GM12878 (cell line): ENCODE measurements at regions not wholly inside any gene's neighbourhood (a gene's known extent, or its start where the extent isn't known, plus 50 kb on each side); places are given as distances from the start of the nearest gene placed in this dataset.

Experiments used
- ATAC-seq: fragments of 200-7000 bp; cut with Tn5 transposase; 3 replicates; pipeline ENCODE4 v1.9.1; 2020; ENCODE audit warnings: mild to moderate bottlenecking, moderate library complexity
- BruUV-seq: library from RNA; stranded (reverse); fragments of 400-500 nt; replicated peaks from 2 replicates; lab custom pipeline; 2021; lab: Mats Ljungman, UMichigan
- CTCF ChIA-PET: fragments of 300-600 bp; sonication (Branson Sonifier 250); formaldehyde crosslinking; extraction: SDS; loops from one replicate; lab custom pipeline; 2021; ENCODE audit warnings: inconsistent platforms; lab: Yijun Ruan, JAX
- POLR2A ChIA-PET: fragments of 350-600 bp; formaldehyde crosslinking; extraction: SDS; loops from one replicate; lab custom pipeline; 2021; ENCODE audit warnings: inconsistent platforms; lab: Charles Lee
- RAD21 ChIA-PET: fragments of 300-600 bp; sonication (Branson Sonifier 250); formaldehyde crosslinking; loops from one replicate; lab custom pipeline; 2023; ENCODE audit warnings: antibody characterized with exemption; ENCODE audit not compliant: unreplicated experiment; lab: Charles Lee
- SMC1A ChIA-PET: fragments of 300-600 bp; sonication (Branson Sonifier 250); formaldehyde crosslinking; loops from one replicate; lab custom pipeline; 2023; ENCODE audit not compliant: unreplicated experiment, uncharacterized antibody; lab: Charles Lee
- DNase-seq: peaks from one replicate; pipeline ENCODE4 v3.0.0-alpha.2; 2011; ENCODE audit warnings: low read depth, low spot score
- FAIRE-seq: peaks from 3 replicates; lab custom pipeline; 2011; peaks lifted over from hg19 to GRCh38; lab: Jason Lieb, UNC
- H2AFZ ChIP-seq: 2 replicates; pipeline ENCODE4 v1.6.0; 2011; ENCODE audit warnings: low read depth, low read length, control low read depth; ENCODE audit not compliant: control insufficient read depth
- H3K27ac ChIP-seq: 2 replicates; pipeline ENCODE4 v1.5.1; 2011; ENCODE audit warnings: control low read depth; ENCODE audit not compliant: control insufficient read depth, insufficient read depth
- H3K27me3 ChIP-seq, 2 experiments: replicated peaks in 1 of 2; 2 replicates each; pipeline versions ENCODE4 v1.6.0 to v1.6.1; 2011; ENCODE audit warnings: low read length in 1 of 2; ENCODE audit not compliant: control insufficient read depth in 2 of 2, insufficient read depth in 2 of 2
- H3K36me3 ChIP-seq, 2 experiments: 2 replicates each; pipeline ENCODE4 v1.5.1; 2011; ENCODE audit warnings: low read length in 1 of 2; ENCODE audit not compliant: control insufficient read depth in 2 of 2, insufficient read depth in 2 of 2
- H3K4me1 ChIP-seq: 2 replicates; pipeline ENCODE4 v1.6.1; 2011; ENCODE audit warnings: mild to moderate bottlenecking, low read length, moderate library complexity, mixed read lengths; ENCODE audit not compliant: control insufficient read depth, insufficient read depth
- H3K4me2 ChIP-seq: 2 replicates; pipeline ENCODE4 v1.6.0; 2011; ENCODE audit warnings: control low read depth; ENCODE audit not compliant: control insufficient read depth, insufficient read depth
- H3K4me3 ChIP-seq: fragments of 200-600 bp; sonication (generic); 2 replicates; pipeline ENCODE4 v1.5.1; 2016
- H3K79me2 ChIP-seq: 2 replicates; pipeline ENCODE4 v1.6.0; 2011; ENCODE audit warnings: low read length; ENCODE audit not compliant: control insufficient read depth, insufficient read depth
- H3K9ac ChIP-seq: 2 replicates; pipeline ENCODE4 v1.8.0; 2011; ENCODE audit warnings: low read length, control low read depth, mixed read lengths; ENCODE audit not compliant: control insufficient read depth, insufficient read depth
- H3K9me3 ChIP-seq: replicated peaks from 3 replicates; pipeline ENCODE4 v1.5.1; 2011; ENCODE audit warnings: mild to moderate bottlenecking, low read length; ENCODE audit not compliant: control insufficient read depth, insufficient read depth
- H4K20me1 ChIP-seq: 2 replicates; pipeline ENCODE4 v1.6.0; 2011; ENCODE audit not compliant: control insufficient read depth, insufficient read depth
- BCL3 ChIP-seq: IDR thresholded peaks from 2 replicates; pipeline ENCODE4 v1.6.1; 2011; ENCODE audit warnings: borderline replicate concordance, low read depth, mild to moderate bottlenecking, moderate library complexity, low read length; ENCODE audit not compliant: insufficient read depth, poor library complexity, severe bottlenecking
- BMI1 ChIP-seq: fragments of 450-650 bp; IDR thresholded peaks from 2 replicates; pipeline ENCODE4 v1.6.1; 2016; ENCODE audit warnings: mild to moderate bottlenecking, moderate library complexity, borderline replicate concordance
- EZH2 ChIP-seq: IDR thresholded peaks from 2 replicates; pipeline ENCODE4 v1.6.1; 2012; ENCODE audit warnings: low read depth, mild to moderate bottlenecking, control low read depth, inconsistent platforms, low read length, borderline replicate concordance; ENCODE audit not compliant: control insufficient read depth
- FOXK2 ChIP-seq: fragments of 450-650 bp; IDR thresholded peaks from 2 replicates; pipeline ENCODE4 v1.6.1; 2017; ENCODE audit warnings: mild to moderate bottlenecking, moderate library complexity
- NRF1 ChIP-seq: conservative IDR thresholded peaks from 2 replicates; pipeline ENCODE4 v1.6.1; 2011; ENCODE audit warnings: mild to moderate bottlenecking, low read depth, low read length, improper control_type of control experiment
- PAX5 ChIP-seq: IDR thresholded peaks from 2 replicates; pipeline ENCODE4 v1.6.1; 2011; ENCODE audit warnings: low read depth, low read length, borderline replicate concordance
- RCOR1 ChIP-seq: conservative IDR thresholded peaks from 2 replicates; pipeline ENCODE4 v1.6.1; 2012; ENCODE audit warnings: low read depth, low read length, improper control_type of control experiment
- ZNF217 ChIP-seq: fragments of 450-650 bp; IDR thresholded peaks from 2 replicates; pipeline ENCODE4 v1.6.1; 2017; ENCODE audit warnings: antibody characterized with exemption, mild to moderate bottlenecking
- ZNF384 ChIP-seq: IDR thresholded peaks from 2 replicates; pipeline ENCODE4 v1.6.1; 2012; ENCODE audit warnings: low read depth, mild to moderate bottlenecking, low read length, improper control_type of control experiment, borderline replicate concordance
- ZNF622 ChIP-seq: fragments of 450-650 bp; IDR thresholded peaks from 2 replicates; pipeline ENCODE4 v1.6.1; 2017; ENCODE audit warnings: mild to moderate bottlenecking, inconsistent platforms
- ZNF687 ChIP-seq: fragments of 450-650 bp; IDR thresholded peaks from 2 replicates; pipeline ENCODE4 v1.6.1; 2017; ENCODE audit warnings: mild to moderate bottlenecking, moderate library complexity
- ZSCAN29 ChIP-seq: fragments of 450-650 bp; IDR thresholded peaks from 2 replicates; pipeline ENCODE4 v1.6.1; 2017; ENCODE audit warnings: mild to moderate bottlenecking, moderate library complexity
- WGBS: methylation state at CpG from one replicate; pipeline ENCODE4 v1.1.6; 2016; ENCODE audit warnings: low lambda C conversion rate; ENCODE audit not compliant: insufficient replicate concordance, insufficient coverage; ENCODE audit errors: missing lambda C conversion rate; 5-methylcytosine and 5-hydroxymethylcytosine counted together
- in situ Hi-C: fragments of 300-500 bp; cut with MboI; formaldehyde crosslinking; loops from 9 replicates; pipeline ENCODE4 v1.14.3; 2018; ENCODE audit warnings: mixed read lengths
- intact Hi-C: fragments of 100-400 bp; cut with micrococcal nuclease; formaldehyde crosslinking; loops from one replicate; pipeline ENCODE4 v1.14.2; 2022; ENCODE audit not compliant: unreplicated experiment

DNA sequence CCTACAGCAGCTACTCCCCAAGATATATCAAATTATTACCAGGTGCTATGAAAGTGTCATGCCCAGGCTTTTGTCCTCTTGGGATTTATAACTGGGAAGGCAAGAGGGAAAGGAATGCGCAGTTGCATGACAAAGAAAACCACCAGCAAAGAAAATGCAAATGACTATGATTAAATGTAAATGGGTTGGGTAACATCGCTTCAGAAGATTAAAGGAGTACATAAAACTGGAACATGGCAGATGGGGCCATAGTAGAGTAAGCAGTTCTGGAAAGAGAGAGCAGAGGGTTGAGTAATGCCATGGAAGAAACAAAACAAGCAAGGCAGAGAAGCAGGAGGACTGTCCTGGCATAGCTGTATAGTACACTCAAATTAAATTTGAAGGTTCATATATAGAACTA lies 493.1 kb downstream of the NOVA1 start:
- FAIRE-seq (no peak), ATAC-seq (no peak), DNase-seq (no peak)
- Histone ChIP-seq H2AFZ (no peak overlapping the region), H4K20me1 (no peaks in the 10 kb centered on the region), H3K9me3 (no peaks in the 10 kb centered on the region), H3K36me3 (no peaks in the 10 kb centered on the region), H3K27ac (no peak overlapping the region), H3K9ac (no peak overlapping the region), H3K4me3 (no peak overlapping the region), H3K4me1 (no peaks in the 10 kb centered on the region), H3K79me2 (no peaks in the 10 kb centered on the region), H3K4me2 (no peak overlapping the region), H3K27me3 (no peaks in the 10 kb centered on the region)
- 30% methylated on average over 2 of the region's 2 CpGs for WGBS
- SMC1A ChIA-PET: no interaction called here
- RAD21 ChIA-PET: no interaction called here
- intact Hi-C loops (no loop called here), in situ Hi-C loops (no loop called here)
- CTCF ChIA-PET: no interaction called here
- TF ChIP-seq ZNF384 (no peak), EZH2 (no peak), PAX5 (no peak), BCL3 (no peak), ZNF687 (no peak), BMI1 (no peak), RCOR1 (no peak), NRF1 (no peak), FOXK2 (no peak), ZNF622 (no peak), ZSCAN29 (no peak), ZNF217 (no peak)
- BruUV-seq: no TSS peak
- POLR2A ChIA-PET: no interaction called here
